ENCODE measurements at regions not wholly inside any gene's neighbourhood (a gene's known extent, or its start where the extent isn't known, plus 50 kb on each side); places are given as distances from the start of the nearest gene placed in this dataset.

DNA sequence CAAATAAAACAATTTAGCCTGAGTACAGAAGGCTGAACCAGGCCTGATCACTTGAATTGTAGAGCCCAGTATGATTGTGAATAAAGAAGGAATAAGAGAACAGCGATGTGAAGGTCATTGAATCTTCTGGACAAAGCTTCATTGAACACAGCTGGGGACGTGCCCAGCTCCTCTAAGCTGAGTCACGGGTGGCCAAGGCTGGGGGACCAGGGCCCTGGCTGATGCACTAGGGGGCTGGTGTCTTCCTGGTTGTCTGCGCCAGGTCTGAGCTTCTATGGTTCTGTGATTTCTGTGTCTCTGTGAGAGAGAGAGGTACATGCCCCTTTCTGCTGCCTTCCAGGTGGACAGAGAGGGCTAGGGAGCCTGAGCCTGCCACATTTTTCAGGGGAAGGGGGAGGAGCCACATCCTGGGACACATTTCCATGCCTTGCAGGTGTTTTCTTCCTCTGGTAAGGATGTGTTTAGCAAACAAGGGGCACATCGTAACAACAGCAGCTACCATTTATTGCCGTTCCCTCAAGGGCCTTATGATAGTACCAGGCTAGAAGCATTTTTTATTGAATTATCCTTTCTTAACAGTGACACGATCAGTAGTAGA is 135.7 kb downstream of the C11orf91 start:
- Histone ChIP-seq H3K36me3 (ENCODE audit: low read depth) (no peaks in the 10 kb centered on the region), H3K27ac (ENCODE audit: poor library complexity, severe bottlenecking) (no peak overlapping the region), H3K27me3 (ENCODE audit: insufficient read depth, poor library complexity, severe bottlenecking) (no peaks in the 10 kb centered on the region), H3K9me3 (ENCODE audit: severe bottlenecking) (no peaks in the 10 kb centered on the region), H3K4me1 (ENCODE audit: insufficient read depth, poor library complexity, severe bottlenecking) (no peaks in the 10 kb centered on the region), H3K4me3 (ENCODE audit: severe bottlenecking) (no peak overlapping the region)
- DNase-seq (ENCODE audit: low spot score), result no peak
- no peak for ATAC-seq (ENCODE audit: low read depth)
- TF ChIP-seq, protein P1, sequence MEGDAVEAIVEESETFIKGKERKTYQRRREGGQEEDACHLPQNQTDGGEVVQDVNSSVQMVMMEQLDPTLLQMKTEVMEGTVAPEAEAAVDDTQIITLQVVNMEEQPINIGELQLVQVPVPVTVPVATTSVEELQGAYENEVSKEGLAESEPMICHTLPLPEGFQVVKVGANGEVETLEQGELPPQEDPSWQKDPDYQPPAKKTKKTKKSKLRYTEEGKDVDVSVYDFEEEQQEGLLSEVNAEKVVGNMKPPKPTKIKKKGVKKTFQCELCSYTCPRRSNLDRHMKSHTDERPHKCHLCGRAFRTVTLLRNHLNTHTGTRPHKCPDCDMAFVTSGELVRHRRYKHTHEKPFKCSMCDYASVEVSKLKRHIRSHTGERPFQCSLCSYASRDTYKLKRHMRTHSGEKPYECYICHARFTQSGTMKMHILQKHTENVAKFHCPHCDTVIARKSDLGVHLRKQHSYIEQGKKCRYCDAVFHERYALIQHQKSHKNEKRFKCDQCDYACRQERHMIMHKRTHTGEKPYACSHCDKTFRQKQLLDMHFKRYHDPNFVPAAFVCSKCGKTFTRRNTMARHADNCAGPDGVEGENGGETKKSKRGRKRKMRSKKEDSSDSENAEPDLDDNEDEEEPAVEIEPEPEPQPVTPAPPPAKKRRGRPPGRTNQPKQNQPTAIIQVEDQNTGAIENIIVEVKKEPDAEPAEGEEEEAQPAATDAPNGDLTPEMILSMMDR (IDR thresholded peaks at IDR 0.05; ENCODE audit: poor library complexity, severe bottlenecking), result no peak

DNA sequence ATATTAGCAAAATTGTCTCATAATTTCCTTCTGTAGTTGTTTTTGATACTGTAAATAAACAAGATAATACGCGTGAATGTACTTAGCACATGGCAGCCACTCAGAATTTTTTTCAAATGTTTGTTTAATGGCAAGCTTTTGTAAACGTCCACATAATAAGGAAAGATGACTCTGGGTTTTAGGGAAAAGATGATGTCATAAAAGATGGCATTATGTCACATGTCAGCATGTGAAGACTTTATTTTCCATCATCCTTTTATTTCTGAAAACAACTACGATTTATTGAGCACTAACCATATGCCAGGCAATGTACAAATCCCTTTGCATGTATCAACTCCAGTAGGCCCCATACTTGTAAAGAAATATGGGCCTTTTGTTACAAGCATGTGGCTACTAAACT is 139.9 kb downstream of the C11orf91 start:
- no peaks in the 10 kb centered on the region for H3K27me3 ChIP-seq (ENCODE audit: insufficient read depth, poor library complexity, severe bottlenecking)
- ATAC-seq (ENCODE audit: low read depth) (no peak), DNase-seq (ENCODE audit: low spot score) (no peak)
- H3K27ac ChIP-seq (ENCODE audit: poor library complexity, severe bottlenecking), result no peak overlapping the region
- peaks cover 14% of the 10 kb centered on the region for H3K4me1 ChIP-seq (ENCODE audit: insufficient read depth, poor library complexity, severe bottlenecking)
- no peak overlapping the region for H3K4me3 ChIP-seq (ENCODE audit: severe bottlenecking)
- 0 out of 2 replicates have a peak, but pooled peaks cover 6% of the 10 kb centered on the region for H3K36me3 ChIP-seq (ENCODE audit: low read depth)
- TF ChIP-seq, protein P1 (IDR thresholded peaks at IDR 0.05; ENCODE audit: poor library complexity, severe bottlenecking), result no peak
- no peaks in the 10 kb centered on the region for H3K9me3 ChIP-seq (ENCODE audit: severe bottlenecking)

- H3K27ac ChIP-seq (ENCODE audit: poor library complexity, severe bottlenecking), result no peak overlapping the region
- DNase-seq (ENCODE audit: low spot score), result no peak
- ATAC-seq (ENCODE audit: low read depth), result no peak
- no peaks in the 10 kb centered on the region for H3K9me3 ChIP-seq (ENCODE audit: severe bottlenecking)
- H3K4me3 ChIP-seq (ENCODE audit: severe bottlenecking), result no peak overlapping the region
- H3K36me3 ChIP-seq (ENCODE audit: low read depth), result 0 out of 2 replicates have a peak, but pooled peaks cover 9% of the 10 kb centered on the region
- TF ChIP-seq, protein P1 (IDR thresholded peaks at IDR 0.05; ENCODE audit: poor library complexity, severe bottlenecking), result no peak
- H3K4me1 ChIP-seq (ENCODE audit: insufficient read depth, poor library complexity, severe bottlenecking), result peaks cover 14% of the 10 kb centered on the region
- H3K27me3 ChIP-seq (ENCODE audit: insufficient read depth, poor library complexity, severe bottlenecking), result no peaks in the 10 kb centered on the region
Observed at GRCh38 chr11:33559567-33559966, 141.1 kb downstream of the C11orf91 start.

GRCh38 chr11:33558097-33558496 is 142.5 kb downstream of the C11orf91 start:
- no peaks in the 10 kb centered on the region for H3K9me3 ChIP-seq (ENCODE audit: severe bottlenecking)
- H3K27me3 ChIP-seq (ENCODE audit: insufficient read depth, poor library complexity, severe bottlenecking), result no peaks in the 10 kb centered on the region
- TF ChIP-seq, protein P1 (IDR thresholded peaks at IDR 0.05; ENCODE audit: poor library complexity, severe bottlenecking), result no peak
- peaks cover 14% of the 10 kb centered on the region for H3K4me1 ChIP-seq (ENCODE audit: insufficient read depth, poor library complexity, severe bottlenecking)
- H3K36me3 ChIP-seq (ENCODE audit: low read depth), result 0 out of 2 replicates have a peak, but pooled peaks cover 9% of the 10 kb centered on the region
- peak overlapping the region; percentile 87 for H3K27ac ChIP-seq (ENCODE audit: poor library complexity, severe bottlenecking)
- no peak for DNase-seq (ENCODE audit: low spot score)
- H3K4me3 ChIP-seq (ENCODE audit: severe bottlenecking), result no peak overlapping the region
- ATAC-seq (ENCODE audit: low read depth), result no peak

- Histone ChIP-seq H3K4me1 (ENCODE audit: insufficient read depth, poor library complexity, severe bottlenecking) (peaks cover 14% of the 10 kb centered on the region), H3K36me3 (ENCODE audit: low read depth) (0 out of 2 replicates have a peak, but pooled peaks cover 9% of the 10 kb centered on the region), H3K27me3 (ENCODE audit: insufficient read depth, poor library complexity, severe bottlenecking) (no peaks in the 10 kb centered on the region), H3K27ac (ENCODE audit: poor library complexity, severe bottlenecking) (peak overlapping the region; percentile 87), H3K9me3 (ENCODE audit: severe bottlenecking) (no peaks in the 10 kb centered on the region), H3K4me3 (ENCODE audit: severe bottlenecking) (no peak overlapping the region)
- TF ChIP-seq, protein P1 (IDR thresholded peaks at IDR 0.05; ENCODE audit: poor library complexity, severe bottlenecking), result no peak
- ATAC-seq (ENCODE audit: low read depth) (peak; percentile 98), DNase-seq (ENCODE audit: low spot score) (no peak)
Observed at GRCh38 chr11:33557201-33557600, 143.4 kb downstream of the C11orf91 start.

Measured in RWPE2 (cell line).